GM12891 (cell line): ENCODE measurements at regions not wholly inside any gene's neighbourhood (a gene's known extent, or its start where the extent isn't known, plus 50 kb on each side); places are given as distances from the start of the nearest gene placed in this dataset.

Source experiments
- PAX5 ChIP-seq: IDR thresholded peaks from 2 replicates; pipeline ENCODE4 v1.6.1; 2011; ENCODE audit warnings: low read length, moderate library complexity, mild to moderate bottlenecking; ENCODE audit not compliant: insufficient read depth, severe bottlenecking
- POLR2A ChIP-seq: IDR thresholded peaks from 2 replicates; pipeline ENCODE4 v1.6.1; 2011; ENCODE audit warnings: low read depth, low read length, control low read depth
- POLR2AphosphoS5 ChIP-seq: IDR thresholded peaks from 2 replicates; pipeline ENCODE4 v1.6.1; 2011; ENCODE audit warnings: low read depth, low read length, control low read depth
- POU2F2 ChIP-seq: IDR thresholded peaks from 2 replicates; pipeline ENCODE4 v1.6.1; 2011; ENCODE audit warnings: low read depth, mild to moderate bottlenecking, control low read depth, low read length, moderate library complexity
- SPI1 ChIP-seq: IDR thresholded peaks from 2 replicates; pipeline ENCODE4 v1.6.1; 2011; ENCODE audit warnings: low read depth, low read length, control low read depth
- TAF1 ChIP-seq: IDR thresholded peaks from 2 replicates; pipeline ENCODE4 v1.6.1; 2011; ENCODE audit warnings: low read depth, low read length, control low read depth

DNA sequence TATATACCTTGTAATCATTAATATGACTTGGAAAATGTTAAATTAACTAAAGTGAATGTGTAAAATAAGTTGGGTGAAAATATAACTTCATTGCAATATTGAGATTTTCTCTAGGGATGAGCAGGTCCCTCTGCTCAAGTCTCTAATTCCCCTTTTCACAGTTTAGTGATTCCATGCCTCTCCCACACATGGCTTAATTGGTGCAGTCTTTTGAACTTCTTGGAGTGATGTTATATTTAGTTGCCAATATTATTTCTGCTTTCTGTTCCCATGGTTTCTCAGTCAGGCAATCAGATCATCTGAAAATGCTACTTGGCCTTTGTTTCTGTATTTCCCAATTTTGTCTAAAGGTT, 233.7 kb upstream of the SPOPL start:
- TF ChIP-seq POLR2A (no peak), SPI1 (no peak), POU2F2 (no peak), POLR2AphosphoS5 (no peak), TAF1 (no peak), PAX5 (no peak)
